ENCODE measurements at regions not wholly inside any gene's neighbourhood (a gene's known extent, or its start where the extent isn't known, plus 50 kb on each side); places are given as distances from the start of the nearest gene placed in this dataset.

DNA sequence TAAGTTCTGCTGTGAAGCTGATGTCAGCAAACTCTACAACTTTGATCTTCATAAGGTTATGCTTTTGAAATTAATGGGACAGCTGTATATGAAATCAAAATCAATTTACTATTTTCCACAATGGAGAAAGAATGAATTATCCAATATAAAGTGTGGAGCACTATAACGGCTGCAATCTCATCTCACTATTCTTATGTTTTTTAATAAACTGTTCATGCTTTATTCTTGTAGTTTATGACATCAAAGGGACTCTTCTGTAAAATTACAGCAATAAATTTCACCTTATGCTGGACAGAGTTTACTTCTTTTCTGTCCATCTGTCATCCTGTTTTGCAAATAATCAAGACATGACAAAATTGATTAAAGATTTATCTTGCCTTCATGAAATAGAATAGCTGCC, 192.5 kb downstream of the TECRL start:
- DNase-seq (ENCODE audit: low spot score) (no peak), ATAC-seq (no peak)
- Mint-ChIP-seq H3K9me3 (peaks cover 11% of the 10 kb centered on the region), H3K27ac (no peak overlapping the region), H3K4me3 (no peak overlapping the region), H3K4me1 (ENCODE audit: low read depth in 2 of 2) (no peaks in the 10 kb centered on the region), H3K27me3 (no peaks in the 10 kb centered on the region), H3K36me3 (peaks cover 11% of the 10 kb centered on the region)

DNA sequence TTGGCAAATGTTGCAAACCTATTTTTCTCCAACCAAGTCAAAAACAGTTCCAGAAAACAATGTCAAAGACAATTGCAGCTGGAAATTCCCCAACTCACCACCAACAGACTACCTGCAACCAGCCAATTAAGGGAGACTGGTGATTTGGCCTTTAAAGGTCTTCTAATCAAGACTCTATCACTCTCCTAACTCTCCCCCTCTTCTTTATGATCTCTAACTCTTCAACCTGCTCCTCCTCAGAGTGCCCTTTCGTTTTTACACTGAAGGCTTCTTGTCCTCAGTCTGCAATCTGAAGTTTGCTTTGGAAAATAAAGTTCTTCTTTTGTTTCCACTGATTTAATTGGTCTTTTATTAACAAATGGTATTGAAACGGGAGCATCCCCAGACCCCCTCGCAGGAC, 203.9 kb downstream of the TECRL start:
- ATAC-seq (no peak), DNase-seq (ENCODE audit: low spot score) (no peak)
- H3K27me3 Mint-ChIP-seq: no peaks in the 10 kb centered on the region
- peaks cover 16% of the 10 kb centered on the region for H3K9me3 Mint-ChIP-seq
- H3K36me3 Mint-ChIP-seq: peaks cover 6% of the 10 kb centered on the region
- no peak overlapping the region for H3K27ac Mint-ChIP-seq
- H3K4me1 Mint-ChIP-seq (ENCODE audit: low read depth in 2 of 2): no peaks in the 10 kb centered on the region
- H3K4me3 Mint-ChIP-seq: no peak overlapping the region

GRCh38 chr4:64200001-64200555, 209.2 kb downstream of the TECRL start:
- H3K4me3 Mint-ChIP-seq: no peak overlapping the region
- H3K36me3 Mint-ChIP-seq: peaks cover 10% of the 10 kb centered on the region
- no peak overlapping the region for H3K27ac Mint-ChIP-seq
- H3K4me1 Mint-ChIP-seq (ENCODE audit: low read depth in 2 of 2): no peaks in the 10 kb centered on the region
- ATAC-seq: no peak
- H3K27me3 Mint-ChIP-seq: no peaks in the 10 kb centered on the region
- DNase-seq (ENCODE audit: low spot score): no peak
- peaks cover 13% of the 10 kb centered on the region for H3K9me3 Mint-ChIP-seq

DNA sequence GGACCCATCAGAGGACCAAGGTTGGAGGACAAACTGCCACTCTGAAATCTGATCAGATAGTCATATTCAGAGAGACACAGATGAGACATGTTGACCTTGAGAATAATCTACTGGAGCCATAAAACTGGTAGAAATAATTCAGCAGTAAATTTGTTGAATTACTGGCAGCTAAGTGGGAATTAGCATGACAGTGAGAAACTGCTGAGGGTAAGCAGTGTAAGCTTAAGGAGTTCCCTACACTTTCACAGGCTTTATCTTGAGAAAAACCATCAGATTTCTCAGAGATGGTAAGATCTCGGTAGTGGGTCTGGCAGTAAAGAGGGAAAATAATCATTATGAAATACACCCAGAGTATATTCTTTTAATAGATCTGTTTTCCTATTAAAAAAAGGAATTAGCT, 213.7 kb downstream of the TECRL start:
- H3K9me3 Mint-ChIP-seq: peaks cover 19% of the 10 kb centered on the region
- no peak overlapping the region for H3K4me3 Mint-ChIP-seq
- no peaks in the 10 kb centered on the region for H3K4me1 Mint-ChIP-seq (ENCODE audit: low read depth in 2 of 2)
- no peak overlapping the region for H3K27ac Mint-ChIP-seq
- H3K27me3 Mint-ChIP-seq: no peaks in the 10 kb centered on the region
- peaks cover 24% of the 10 kb centered on the region for H3K36me3 Mint-ChIP-seq
- no peak for DNase-seq (ENCODE audit: low spot score)
- no peak for ATAC-seq

GRCh38 chr4:64192731-64193412, 216.4 kb downstream of the TECRL start:
- H3K4me1 Mint-ChIP-seq (ENCODE audit: low read depth in 2 of 2): no peaks in the 10 kb centered on the region
- H3K9me3 Mint-ChIP-seq: peaks cover 18% of the 10 kb centered on the region
- no peak overlapping the region for H3K4me3 Mint-ChIP-seq
- peaks cover 19% of the 10 kb centered on the region for H3K36me3 Mint-ChIP-seq
- no peak for ATAC-seq
- H3K27ac Mint-ChIP-seq: no peak overlapping the region
- DNase-seq (ENCODE audit: low spot score): no peak
- H3K27me3 Mint-ChIP-seq: no peaks in the 10 kb centered on the region

DNA sequence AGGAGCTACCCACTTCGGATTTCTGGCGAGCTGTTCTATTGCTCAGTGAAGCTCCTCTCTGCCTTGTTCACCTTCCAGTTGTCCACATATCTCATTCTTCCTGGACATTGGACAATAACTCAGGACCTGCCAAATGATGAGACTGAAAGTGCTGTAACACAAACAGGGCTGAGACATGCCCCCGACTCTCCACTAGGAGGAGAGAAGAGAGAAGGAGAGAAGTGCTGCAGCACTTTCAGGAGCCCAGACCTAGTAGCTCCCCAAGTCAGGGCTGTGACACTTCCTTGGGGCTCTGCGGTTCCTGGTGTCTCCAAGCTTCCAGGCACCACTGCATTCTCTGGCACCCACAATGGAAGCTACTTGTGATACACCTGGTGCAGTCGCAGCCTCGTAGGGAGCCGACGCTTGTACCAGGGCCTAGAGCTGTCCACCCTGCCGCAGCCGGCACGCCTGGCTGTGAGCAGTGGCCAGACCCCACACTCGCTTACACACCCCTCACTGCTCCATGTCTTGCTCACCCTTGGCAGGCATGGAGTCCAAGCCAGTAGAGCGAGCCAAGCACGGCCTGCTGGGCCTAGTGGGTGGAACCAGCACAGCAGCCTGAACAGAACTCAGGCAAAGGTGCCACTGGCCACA, 234.9 kb downstream of the TECRL start:
- no peak overlapping the region for H3K27ac Mint-ChIP-seq
- no peak overlapping the region for H3K4me3 Mint-ChIP-seq
- no peaks in the 10 kb centered on the region for H3K4me1 Mint-ChIP-seq (ENCODE audit: low read depth in 2 of 2)
- DNase-seq (ENCODE audit: low spot score) (no peak), ATAC-seq (peak in 1 of 2 donors; percentile 43)
- H3K27me3 Mint-ChIP-seq: no peaks in the 10 kb centered on the region
- no peaks in the 10 kb centered on the region for H3K9me3 Mint-ChIP-seq
- H3K36me3 Mint-ChIP-seq: peaks cover 4% of the 10 kb centered on the region

GRCh38 chr4:64166365-64166764, 242.9 kb downstream of the TECRL start:
- Mint-ChIP-seq H3K27ac (no peak overlapping the region), H3K4me1 (ENCODE audit: low read depth in 2 of 2) (no peaks in the 10 kb centered on the region), H3K4me3 (no peak overlapping the region), H3K36me3 (peaks cover 4% of the 10 kb centered on the region), H3K27me3 (no peaks in the 10 kb centered on the region), H3K9me3 (peaks cover 6% of the 10 kb centered on the region)
- ATAC-seq: no peak
- DNase-seq (ENCODE audit: low spot score): no peak

GRCh38 chr4:64158648-64159326, 250.5 kb downstream of the TECRL start:
- H3K36me3 Mint-ChIP-seq: no peaks in the 10 kb centered on the region
- peaks cover 2% of the 10 kb centered on the region for H3K9me3 Mint-ChIP-seq
- no peaks in the 10 kb centered on the region for H3K4me1 Mint-ChIP-seq (ENCODE audit: low read depth in 2 of 2)
- no peak for ATAC-seq
- H3K27me3 Mint-ChIP-seq: no peaks in the 10 kb centered on the region
- no peak overlapping the region for H3K4me3 Mint-ChIP-seq
- H3K27ac Mint-ChIP-seq: no peak overlapping the region
- DNase-seq (ENCODE audit: low spot score): no peak

DNA sequence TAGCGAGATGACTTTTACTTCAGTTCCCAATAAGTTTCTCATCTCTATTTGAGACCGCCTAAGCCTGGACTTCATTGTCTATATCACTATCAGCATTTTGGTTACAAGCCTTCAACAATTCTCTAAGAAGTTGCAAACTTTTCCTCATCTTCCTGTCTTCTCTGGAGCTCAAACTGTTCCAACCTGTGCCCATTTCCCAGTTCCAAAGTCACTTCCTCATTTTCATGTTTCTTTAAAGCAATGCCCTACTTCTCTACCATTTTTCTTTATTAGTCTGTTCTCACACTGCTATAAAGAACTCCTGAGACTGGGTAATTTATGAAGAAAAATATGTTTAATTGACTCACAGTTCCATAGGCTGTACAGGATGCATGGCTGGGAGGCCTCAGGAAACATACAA, 251.9 kb downstream of the TECRL start:
- Mint-ChIP-seq H3K27ac (no peak overlapping the region), H3K9me3 (peaks cover 2% of the 10 kb centered on the region), H3K36me3 (no peaks in the 10 kb centered on the region), H3K4me3 (no peak overlapping the region), H3K4me1 (ENCODE audit: low read depth in 2 of 2) (no peaks in the 10 kb centered on the region), H3K27me3 (no peaks in the 10 kb centered on the region)
- DNase-seq (ENCODE audit: low spot score): no peak
- no peak for ATAC-seq

- no peak for ATAC-seq
- Mint-ChIP-seq H3K36me3 (no peaks in the 10 kb centered on the region), H3K27me3 (no peaks in the 10 kb centered on the region), H3K4me3 (no peak overlapping the region), H3K4me1 (ENCODE audit: low read depth in 2 of 2) (no peaks in the 10 kb centered on the region), H3K9me3 (peaks cover 2% of the 10 kb centered on the region), H3K27ac (no peak overlapping the region)
- DNase-seq (ENCODE audit: low spot score): no peak
Measured at GRCh38 chr4:64156253-64156652, 253.0 kb downstream of the TECRL start.

DNA sequence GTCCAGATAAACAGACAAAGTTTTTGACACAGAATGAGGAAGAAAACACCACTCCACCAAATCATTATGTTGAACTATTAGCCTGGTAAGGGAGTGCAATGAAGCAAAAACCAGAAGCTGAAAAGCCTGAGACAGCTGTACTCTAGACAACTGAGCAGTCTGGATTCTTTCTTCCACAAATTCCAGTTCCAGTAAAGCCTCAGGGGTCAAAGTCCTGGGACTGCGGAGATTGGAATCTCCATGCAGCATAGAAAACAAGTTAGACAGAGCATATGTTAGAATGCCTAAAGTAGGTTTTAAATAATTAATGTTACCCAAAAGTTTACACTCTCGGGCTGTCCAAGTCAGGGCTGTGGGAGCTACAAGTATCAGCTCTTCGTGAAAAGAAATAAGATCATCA, 263.2 kb downstream of the TECRL start:
- ATAC-seq: no peak

DNA sequence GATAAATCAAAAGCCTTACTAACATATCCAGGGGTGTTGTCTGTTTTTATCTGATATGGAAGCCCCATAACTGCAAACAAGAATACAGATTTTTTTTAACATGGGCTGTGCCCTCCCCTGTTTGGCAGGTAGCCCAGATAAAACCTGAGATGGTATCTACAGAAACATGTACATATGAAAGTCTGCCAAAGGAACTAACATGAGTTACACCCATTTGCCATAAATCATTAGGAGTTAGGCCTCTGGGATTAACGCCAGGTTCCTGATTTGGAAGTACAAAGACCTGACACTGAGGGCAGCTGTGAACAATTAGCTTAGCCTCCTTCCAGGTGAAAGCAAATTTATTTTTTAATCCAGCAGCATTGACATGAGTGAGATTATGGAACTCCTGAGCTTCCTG, 264.3 kb downstream of the TECRL start:
- ATAC-seq (no peak), DNase-seq (ENCODE audit: low spot score) (no peak)
- Mint-ChIP-seq H3K4me3 (no peak overlapping the region), H3K9me3 (peaks cover 34% of the 10 kb centered on the region), H3K27ac (no peak overlapping the region), H3K36me3 (peaks cover 18% of the 10 kb centered on the region), H3K27me3 (no peaks in the 10 kb centered on the region), H3K4me1 (ENCODE audit: low read depth in 2 of 2) (no peaks in the 10 kb centered on the region)

More for the DNA sequence above, 263.2 kb downstream of the TECRL start:
- H3K9me3 Mint-ChIP-seq: peaks cover 30% of the 10 kb centered on the region
- no peaks in the 10 kb centered on the region for H3K4me1 Mint-ChIP-seq (ENCODE audit: low read depth in 2 of 2)
- peaks cover 18% of the 10 kb centered on the region for H3K36me3 Mint-ChIP-seq
- no peaks in the 10 kb centered on the region for H3K27me3 Mint-ChIP-seq
- no peak overlapping the region for H3K4me3 Mint-ChIP-seq
- no peak for DNase-seq (ENCODE audit: low spot score)
- H3K27ac Mint-ChIP-seq: no peak overlapping the region

DNA sequence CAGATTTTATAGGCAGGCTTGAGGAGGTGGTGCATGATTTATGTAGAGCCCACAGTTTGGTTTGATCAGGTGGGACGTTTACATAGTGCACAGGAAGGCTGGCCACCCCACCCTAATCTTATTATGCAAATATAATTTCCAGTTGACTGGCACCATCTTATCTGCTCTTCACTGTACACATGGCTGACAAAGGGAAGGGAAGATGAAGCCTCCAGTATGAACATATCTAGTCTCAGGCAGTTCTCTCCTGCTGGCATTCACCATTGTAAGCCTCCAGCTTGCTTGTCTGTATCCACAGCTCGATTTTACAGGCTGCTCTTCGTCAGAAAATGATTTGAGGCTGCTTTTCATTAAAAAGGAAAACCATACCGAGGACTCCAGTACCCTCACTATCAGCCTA, 278.3 kb downstream of the TECRL start:
- no peaks in the 10 kb centered on the region for H3K4me1 Mint-ChIP-seq (ENCODE audit: low read depth in 2 of 2)
- H3K27ac Mint-ChIP-seq: no peak overlapping the region
- no peak overlapping the region for H3K4me3 Mint-ChIP-seq
- DNase-seq (ENCODE audit: low spot score): no peak
- ATAC-seq: no peak
- no peaks in the 10 kb centered on the region for H3K27me3 Mint-ChIP-seq
- H3K9me3 Mint-ChIP-seq: peaks cover 4% of the 10 kb centered on the region
- H3K36me3 Mint-ChIP-seq: no peaks in the 10 kb centered on the region

DNA sequence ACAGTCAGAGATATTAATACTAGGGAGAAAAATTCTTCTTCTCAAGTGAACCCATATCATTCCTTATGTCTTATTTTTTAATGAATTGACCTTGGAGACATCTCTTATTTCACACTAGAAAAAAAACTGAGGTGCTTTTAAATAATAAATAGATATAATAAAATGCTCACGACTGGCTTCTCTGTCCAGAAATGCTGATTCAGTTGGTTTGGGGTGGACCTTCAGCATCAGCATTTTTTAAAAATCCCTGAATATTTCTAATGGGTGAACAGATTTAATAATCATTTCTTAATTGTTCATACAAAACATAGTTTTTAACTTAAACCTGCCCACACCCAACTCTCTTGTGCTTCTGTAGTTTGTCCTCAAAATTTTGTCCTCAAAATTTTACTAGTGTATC, 283.9 kb downstream of the TECRL start:
- Mint-ChIP-seq H3K27ac (no peak overlapping the region), H3K4me3 (no peak overlapping the region), H3K36me3 (peaks cover 11% of the 10 kb centered on the region), H3K9me3 (peaks cover 9% of the 10 kb centered on the region), H3K27me3 (no peaks in the 10 kb centered on the region), H3K4me1 (ENCODE audit: low read depth in 2 of 2) (no peaks in the 10 kb centered on the region)
- no peak for ATAC-seq
- no peak for DNase-seq (ENCODE audit: low spot score)
